Liver (tissue), 3 donors: ENCODE measurements at regions not wholly inside any gene's neighbourhood (a gene's known extent, or its start where the extent isn't known, plus 50 kb on each side); places are given as distances from the start of the nearest gene placed in this dataset.

Experiments
- EGR1 ChIP-seq, 2 donors: IDR thresholded peaks; 2 replicates each; pipeline ENCODE4 v1.6.1; 2016 to 2018; ENCODE audit warnings: antibody characterized with exemption in 2 of 2, low read depth in 2 of 2
- JUND ChIP-seq, 2 donors: IDR thresholded peaks; 2 replicates each; pipeline ENCODE4 v1.6.1; 2016; ENCODE audit warnings: antibody characterized with exemption in 2 of 2
- REST ChIP-seq: IDR thresholded peaks from 2 replicates; pipeline ENCODE4 v1.6.1; 2016; ENCODE audit warnings: antibody characterized with exemption, mild to moderate bottlenecking
- RXRA ChIP-seq, 2 donors: IDR thresholded peaks; 2 replicates each; pipeline ENCODE4 v1.6.1; 2017 to 2018; ENCODE audit warnings: antibody characterized with exemption in 2 of 2, mild to moderate bottlenecking in 1 of 2
- SP1 ChIP-seq: IDR thresholded peaks from 2 replicates; pipeline ENCODE4 v1.6.1; 2018; ENCODE audit warnings: antibody characterized with exemption, mild to moderate bottlenecking
- TAF1 ChIP-seq: conservative IDR thresholded peaks from 2 replicates; pipeline ENCODE4 v1.6.1; 2016; ENCODE audit warnings: antibody characterized with exemption, mild to moderate bottlenecking
- TF ChIP-seq, protein P1 (sequence below): fragments of 150-350 bp; IDR thresholded peaks from 2 replicates; pipeline ENCODE4 v1.5.1; 2017; ENCODE audit warnings: improper control_type of control experiment, low read depth, low read length; ENCODE audit not compliant: missing input control
- TF ChIP-seq, protein P2 (sequence below): IDR thresholded peaks from 2 replicates; pipeline ENCODE4 v1.6.1; 2016; ENCODE audit warnings: antibody characterized with exemption
- donor health status: healthy.
- donor health status: healthy.

DNA sequence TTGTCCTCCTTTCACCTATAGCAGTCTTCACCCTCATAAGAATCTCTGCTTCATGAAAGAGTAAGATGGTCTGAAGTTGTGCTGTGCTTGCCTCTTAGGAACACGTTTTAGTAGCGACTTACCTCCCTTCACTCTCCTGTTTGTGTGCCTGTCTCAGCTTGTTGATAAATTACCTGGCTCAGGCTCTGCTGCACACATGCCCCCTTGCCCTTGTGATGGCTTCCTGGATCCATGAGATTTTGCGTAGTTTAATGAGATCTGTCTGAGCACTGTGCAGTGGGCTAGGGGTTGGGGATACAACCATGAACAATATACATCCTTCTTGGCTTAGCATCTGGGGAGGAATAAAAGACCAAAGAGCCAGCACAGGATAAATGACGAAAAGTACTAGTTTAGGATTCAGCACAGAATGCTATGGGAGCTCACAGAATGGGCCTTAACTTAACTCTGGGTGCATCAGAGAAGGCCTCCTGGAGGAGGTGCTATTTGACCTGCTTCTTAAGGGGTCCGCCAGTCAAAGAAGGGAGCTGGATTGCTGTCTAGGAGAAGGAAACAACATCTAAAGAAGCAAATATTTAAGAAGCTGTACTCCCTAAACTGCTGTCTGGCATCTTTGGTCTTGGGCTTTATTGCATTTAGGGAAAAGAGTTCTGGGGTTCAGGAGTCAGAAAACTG is 175.7 kb upstream of the PLXNA2 start:
- TF ChIP-seq EGR1 (IDR thresholded peaks at IDR 0.05; ENCODE audit: low read depth in 2 of 2): no peak
- no peak for TF ChIP-seq TAF1
- TF ChIP-seq, protein P1, sequence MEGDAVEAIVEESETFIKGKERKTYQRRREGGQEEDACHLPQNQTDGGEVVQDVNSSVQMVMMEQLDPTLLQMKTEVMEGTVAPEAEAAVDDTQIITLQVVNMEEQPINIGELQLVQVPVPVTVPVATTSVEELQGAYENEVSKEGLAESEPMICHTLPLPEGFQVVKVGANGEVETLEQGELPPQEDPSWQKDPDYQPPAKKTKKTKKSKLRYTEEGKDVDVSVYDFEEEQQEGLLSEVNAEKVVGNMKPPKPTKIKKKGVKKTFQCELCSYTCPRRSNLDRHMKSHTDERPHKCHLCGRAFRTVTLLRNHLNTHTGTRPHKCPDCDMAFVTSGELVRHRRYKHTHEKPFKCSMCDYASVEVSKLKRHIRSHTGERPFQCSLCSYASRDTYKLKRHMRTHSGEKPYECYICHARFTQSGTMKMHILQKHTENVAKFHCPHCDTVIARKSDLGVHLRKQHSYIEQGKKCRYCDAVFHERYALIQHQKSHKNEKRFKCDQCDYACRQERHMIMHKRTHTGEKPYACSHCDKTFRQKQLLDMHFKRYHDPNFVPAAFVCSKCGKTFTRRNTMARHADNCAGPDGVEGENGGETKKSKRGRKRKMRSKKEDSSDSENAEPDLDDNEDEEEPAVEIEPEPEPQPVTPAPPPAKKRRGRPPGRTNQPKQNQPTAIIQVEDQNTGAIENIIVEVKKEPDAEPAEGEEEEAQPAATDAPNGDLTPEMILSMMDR: no peak
- TF ChIP-seq, protein P2, sequence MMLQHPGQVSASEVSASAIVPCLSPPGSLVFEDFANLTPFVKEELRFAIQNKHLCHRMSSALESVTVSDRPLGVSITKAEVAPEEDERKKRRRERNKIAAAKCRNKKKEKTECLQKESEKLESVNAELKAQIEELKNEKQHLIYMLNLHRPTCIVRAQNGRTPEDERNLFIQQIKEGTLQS: no peak
- no peak for TF ChIP-seq REST
- TF ChIP-seq JUND (IDR thresholded peaks at IDR 0.05): no peak
- no peak for TF ChIP-seq SP1
- TF ChIP-seq RXRA (IDR thresholded peaks at IDR 0.05): no peak
